Neutrophil (primary cell): ENCODE measurements at regions not wholly inside any gene's neighbourhood (a gene's known extent, or its start where the extent isn't known, plus 50 kb on each side); places are given as distances from the start of the nearest gene placed in this dataset.

ENCODE experiments used
- H3K27ac ChIP-seq: fragments of 200-600 bp; sonication (generic); 2 replicates; pipeline ENCODE4 v1.5.1; 2016; ENCODE audit warnings: mild to moderate bottlenecking, moderate library complexity
- H3K27me3 ChIP-seq: fragments of 200-600 bp; sonication (generic); 2 replicates; pipeline ENCODE4 v1.6.0; 2016; ENCODE audit warnings: mild to moderate bottlenecking
- H3K36me3 ChIP-seq: fragments of 200-600 bp; sonication (generic); 2 replicates; pipeline ENCODE4 v1.5.1; 2017
- H3K4me1 ChIP-seq, 2 experiments: fragments of 200-600 bp in 1 of 2; sonication (generic) in 1 of 2; 1 replicate in 1 of 2; 2 replicates in 1 of 2; pipeline versions ENCODE4 v1.5.1 to v1.6.1; 2013 to 2016; ENCODE audit warnings: low read depth in 1 of 2, low read length in 1 of 2, mild to moderate bottlenecking in 1 of 2, moderate library complexity in 1 of 2; ENCODE audit not compliant: control insufficient read depth in 1 of 2, insufficient read depth in 1 of 2
- H3K4me3 ChIP-seq, 2 experiments: fragments of 200-600 bp in 1 of 2; sonication (generic) in 1 of 2; 1 replicate in 1 of 2; 2 replicates in 1 of 2; pipeline ENCODE4 v1.5.1; 2013 to 2016; ENCODE audit warnings: low read depth in 1 of 2, low read length in 1 of 2, mild to moderate bottlenecking in 1 of 2, moderate library complexity in 1 of 2
- H3K9me3 ChIP-seq: fragments of 200-600 bp; sonication (generic); 2 replicates; pipeline ENCODE4 v1.5.1; 2016
- TF ChIP-seq, protein P1 (sequence below): fragments of 200-600 bp; sonication (generic); IDR thresholded peaks from 2 replicates; pipeline ENCODE4 v1.5.1; 2016; ENCODE audit warnings: antibody characterized with exemption

- Histone ChIP-seq H3K36me3 (no peaks in the 10 kb centered on the region), H3K4me3 (no peak overlapping the region), H3K9me3 (no peaks in the 10 kb centered on the region), H3K4me1 (no peaks in the 10 kb centered on the region), H3K27ac (no peak overlapping the region), H3K27me3 (peaks cover 17% of the 10 kb centered on the region)
- TF ChIP-seq, protein P1, sequence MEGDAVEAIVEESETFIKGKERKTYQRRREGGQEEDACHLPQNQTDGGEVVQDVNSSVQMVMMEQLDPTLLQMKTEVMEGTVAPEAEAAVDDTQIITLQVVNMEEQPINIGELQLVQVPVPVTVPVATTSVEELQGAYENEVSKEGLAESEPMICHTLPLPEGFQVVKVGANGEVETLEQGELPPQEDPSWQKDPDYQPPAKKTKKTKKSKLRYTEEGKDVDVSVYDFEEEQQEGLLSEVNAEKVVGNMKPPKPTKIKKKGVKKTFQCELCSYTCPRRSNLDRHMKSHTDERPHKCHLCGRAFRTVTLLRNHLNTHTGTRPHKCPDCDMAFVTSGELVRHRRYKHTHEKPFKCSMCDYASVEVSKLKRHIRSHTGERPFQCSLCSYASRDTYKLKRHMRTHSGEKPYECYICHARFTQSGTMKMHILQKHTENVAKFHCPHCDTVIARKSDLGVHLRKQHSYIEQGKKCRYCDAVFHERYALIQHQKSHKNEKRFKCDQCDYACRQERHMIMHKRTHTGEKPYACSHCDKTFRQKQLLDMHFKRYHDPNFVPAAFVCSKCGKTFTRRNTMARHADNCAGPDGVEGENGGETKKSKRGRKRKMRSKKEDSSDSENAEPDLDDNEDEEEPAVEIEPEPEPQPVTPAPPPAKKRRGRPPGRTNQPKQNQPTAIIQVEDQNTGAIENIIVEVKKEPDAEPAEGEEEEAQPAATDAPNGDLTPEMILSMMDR = no peak
Measured at GRCh38 chr1:14112613-14113012, 412.6 kb downstream of the PRDM2 start.

DNA sequence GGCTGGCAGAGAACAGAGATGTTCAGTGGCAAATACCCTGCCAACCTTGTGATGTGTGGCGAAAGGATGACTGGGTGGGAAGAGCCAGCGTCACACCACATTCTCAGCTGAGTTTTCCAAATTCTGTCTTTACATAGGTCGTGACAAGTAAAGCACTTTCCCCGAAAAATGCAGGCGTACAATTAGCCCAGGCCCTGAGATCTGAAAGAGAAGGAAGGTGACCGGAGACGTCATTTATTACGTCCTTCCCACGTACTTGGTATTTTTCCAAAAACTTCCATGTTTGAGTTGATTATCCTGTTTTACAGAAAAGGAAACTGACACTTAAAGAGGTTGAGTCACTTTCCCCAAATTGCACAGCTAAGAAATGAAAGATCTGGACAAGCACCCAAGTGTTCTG lies 413.3 kb downstream of the PRDM2 start:
- Histone ChIP-seq H3K4me1 (no peaks in the 10 kb centered on the region), H3K27me3 (peaks cover 17% of the 10 kb centered on the region), H3K27ac (no peak overlapping the region), H3K4me3 (no peak overlapping the region), H3K36me3 (no peaks in the 10 kb centered on the region), H3K9me3 (no peaks in the 10 kb centered on the region)
- TF ChIP-seq, protein P1 = no peak

GRCh38 chr1:14113841-14114567 lies 414.0 kb downstream of the PRDM2 start:
- Histone ChIP-seq H3K4me3 (no peak overlapping the region), H3K4me1 (no peaks in the 10 kb centered on the region), H3K36me3 (no peaks in the 10 kb centered on the region), H3K9me3 (no peaks in the 10 kb centered on the region), H3K27ac (no peak overlapping the region), H3K27me3 (peaks cover 17% of the 10 kb centered on the region)
- TF ChIP-seq, protein P1 = no peak

DNA sequence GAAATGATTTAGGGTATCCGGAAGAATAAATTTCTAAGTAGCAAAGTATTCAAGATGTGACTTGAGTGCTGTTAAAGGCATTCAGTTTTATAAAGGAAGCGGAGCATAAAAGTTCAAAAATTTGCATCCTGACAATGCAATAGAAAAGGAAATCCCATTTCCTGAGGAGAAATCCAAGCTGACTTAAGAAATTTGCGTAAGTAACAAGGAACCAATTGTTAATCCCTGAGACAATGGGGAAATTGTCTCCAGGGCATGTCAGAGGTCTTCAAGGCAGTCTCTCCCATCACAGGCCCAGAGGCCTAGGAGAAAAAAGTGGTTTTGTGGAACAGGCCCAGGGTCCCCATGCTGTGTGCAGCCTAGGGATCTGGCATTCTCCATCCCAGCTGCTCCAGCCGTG lies 416.0 kb downstream of the PRDM2 start:
- Histone ChIP-seq H3K27ac (no peak overlapping the region), H3K36me3 (no peaks in the 10 kb centered on the region), H3K9me3 (no peaks in the 10 kb centered on the region), H3K4me3 (no peak overlapping the region), H3K4me1 (no peaks in the 10 kb centered on the region), H3K27me3 (peaks cover 17% of the 10 kb centered on the region)
- TF ChIP-seq, protein P1 = no peak

- peaks cover 17% of the 10 kb centered on the region for H3K27me3 ChIP-seq
- H3K4me3 ChIP-seq = no peak overlapping the region
- no peaks in the 10 kb centered on the region for H3K4me1 ChIP-seq
- no peaks in the 10 kb centered on the region for H3K36me3 ChIP-seq
- no peaks in the 10 kb centered on the region for H3K9me3 ChIP-seq
- H3K27ac ChIP-seq = no peak overlapping the region
- TF ChIP-seq, protein P1 = no peak
Measured at GRCh38 chr1:14117700-14118099, 417.7 kb downstream of the PRDM2 start.
